ENCODE measurements at regions not wholly inside any gene's neighbourhood (a gene's known extent, or its start where the extent isn't known, plus 50 kb on each side); places are given as distances from the start of the nearest gene placed in this dataset.

DNA sequence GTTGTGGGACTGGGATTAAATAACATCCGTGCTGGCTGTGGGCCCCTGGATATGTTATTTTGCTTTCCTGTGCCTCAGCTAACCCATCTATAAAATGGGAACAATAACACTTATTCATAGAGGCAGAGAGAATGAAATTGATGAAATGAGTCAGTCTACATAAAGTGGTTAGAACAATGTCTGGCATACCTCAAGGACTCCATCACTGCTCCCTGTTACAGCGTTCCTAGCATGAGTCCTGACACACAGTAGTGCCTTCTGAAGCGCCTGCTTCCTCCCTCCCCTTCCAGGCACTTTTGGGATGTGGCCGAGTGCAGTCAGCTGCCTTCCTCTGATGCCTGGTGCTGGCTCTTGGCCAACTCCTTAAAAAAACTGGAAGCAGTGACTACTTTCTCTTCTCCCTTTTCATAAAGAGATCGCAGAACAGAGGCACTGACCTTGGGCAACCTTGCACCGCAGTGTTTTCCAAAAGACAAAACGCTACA, 108.4 kb upstream of the ZMIZ1 start:
- TF ChIP-seq TAF1 (IDR thresholded peaks at IDR 0.05; ENCODE audit: low read depth) = no peak
- TF ChIP-seq, protein P1, sequence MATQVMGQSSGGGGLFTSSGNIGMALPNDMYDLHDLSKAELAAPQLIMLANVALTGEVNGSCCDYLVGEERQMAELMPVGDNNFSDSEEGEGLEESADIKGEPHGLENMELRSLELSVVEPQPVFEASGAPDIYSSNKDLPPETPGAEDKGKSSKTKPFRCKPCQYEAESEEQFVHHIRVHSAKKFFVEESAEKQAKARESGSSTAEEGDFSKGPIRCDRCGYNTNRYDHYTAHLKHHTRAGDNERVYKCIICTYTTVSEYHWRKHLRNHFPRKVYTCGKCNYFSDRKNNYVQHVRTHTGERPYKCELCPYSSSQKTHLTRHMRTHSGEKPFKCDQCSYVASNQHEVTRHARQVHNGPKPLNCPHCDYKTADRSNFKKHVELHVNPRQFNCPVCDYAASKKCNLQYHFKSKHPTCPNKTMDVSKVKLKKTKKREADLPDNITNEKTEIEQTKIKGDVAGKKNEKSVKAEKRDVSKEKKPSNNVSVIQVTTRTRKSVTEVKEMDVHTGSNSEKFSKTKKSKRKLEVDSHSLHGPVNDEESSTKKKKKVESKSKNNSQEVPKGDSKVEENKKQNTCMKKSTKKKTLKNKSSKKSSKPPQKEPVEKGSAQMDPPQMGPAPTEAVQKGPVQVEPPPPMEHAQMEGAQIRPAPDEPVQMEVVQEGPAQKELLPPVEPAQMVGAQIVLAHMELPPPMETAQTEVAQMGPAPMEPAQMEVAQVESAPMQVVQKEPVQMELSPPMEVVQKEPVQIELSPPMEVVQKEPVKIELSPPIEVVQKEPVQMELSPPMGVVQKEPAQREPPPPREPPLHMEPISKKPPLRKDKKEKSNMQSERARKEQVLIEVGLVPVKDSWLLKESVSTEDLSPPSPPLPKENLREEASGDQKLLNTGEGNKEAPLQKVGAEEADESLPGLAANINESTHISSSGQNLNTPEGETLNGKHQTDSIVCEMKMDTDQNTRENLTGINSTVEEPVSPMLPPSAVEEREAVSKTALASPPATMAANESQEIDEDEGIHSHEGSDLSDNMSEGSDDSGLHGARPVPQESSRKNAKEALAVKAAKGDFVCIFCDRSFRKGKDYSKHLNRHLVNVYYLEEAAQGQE (IDR thresholded peaks at IDR 0.05; ENCODE audit: low read depth) = no peak
- TF ChIP-seq MAX (IDR thresholded peaks at IDR 0.05) = peak; percentile 71
- TF ChIP-seq ZBTB7A (IDR thresholded peaks at IDR 0.05; ENCODE audit: low read depth) = no peak
- peak; percentile 47; the same call in 1 of the 2 replicates for TF ChIP-seq TEAD4 (IDR thresholded peaks at IDR 0.05)
- TF ChIP-seq YY1 (IDR thresholded peaks at IDR 0.05; ENCODE audit: low read depth) = 0 out of 2 replicates have a peak, but pooled peaks have one; percentile 20
- TF ChIP-seq RAD21 (IDR thresholded peaks at IDR 0.05; ENCODE audit: low read depth) = 0 out of 2 replicates have a peak, but pooled peaks have one; percentile 26
- TF ChIP-seq EP300 (IDR thresholded peaks at IDR 0.05; ENCODE audit: borderline replicate concordance) = peak; percentile 77; the same call in 1 of the 2 replicates
- TF ChIP-seq FOXM1 (IDR thresholded peaks at IDR 0.05; ENCODE audit: borderline replicate concordance, low read depth) = no peak
- TF ChIP-seq CEBPB (IDR thresholded peaks at IDR 0.05) = no peak
- peak; percentile 41; the same call in 1 of the 2 replicates for TF ChIP-seq USF1 (IDR thresholded peaks at IDR 0.05)
- no peak for TF ChIP-seq CREB1 (IDR thresholded peaks at IDR 0.05; ENCODE audit: low read depth)

Measured in Ishikawa (cell line).